ENCODE measurements at regions not wholly inside any gene's neighbourhood (a gene's known extent, or its start where the extent isn't known, plus 50 kb on each side); places are given as distances from the start of the nearest gene placed in this dataset.

DNA sequence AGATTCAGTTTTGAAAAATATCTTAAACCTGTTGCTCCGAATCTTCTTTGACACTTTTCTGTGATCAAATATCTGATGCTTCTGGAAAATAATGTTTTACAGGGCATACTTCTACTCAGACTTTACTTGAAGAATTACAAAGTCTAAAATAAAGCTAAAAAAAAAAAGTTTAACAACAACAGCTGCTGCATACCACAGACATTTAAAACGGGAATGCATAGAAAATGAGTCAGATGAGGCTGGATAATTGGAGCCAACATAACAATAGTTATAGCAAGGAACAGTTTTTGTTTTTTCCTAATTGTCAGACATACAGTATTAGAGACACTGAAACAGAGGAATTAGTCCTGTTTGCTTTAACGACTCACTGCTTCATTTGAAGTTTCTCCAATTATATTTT, 1090.2 kb downstream of the SUCLG1 start:
- Histone ChIP-seq H3K27me3 (replicated peaks in 1 of 2; ENCODE audit: control insufficient read depth in 2 of 2, insufficient read depth in 2 of 2, low read length in 1 of 2) (no peaks in the 10 kb centered on the region), H4K20me1 (ENCODE audit: control insufficient read depth, insufficient read depth) (no peaks in the 10 kb centered on the region), H3K4me1 (ENCODE audit: control insufficient read depth, insufficient read depth, low read length) (no peaks in the 10 kb centered on the region), H3K9ac (ENCODE audit: control insufficient read depth, insufficient read depth, low read length) (no peak overlapping the region), H3K9me3 (replicated peaks; ENCODE audit: control insufficient read depth, insufficient read depth, low read length) (no peaks in the 10 kb centered on the region), H3K36me3 (ENCODE audit: control insufficient read depth in 2 of 2, insufficient read depth in 2 of 2, low read length in 1 of 2) (no peaks in the 10 kb centered on the region), H3K27ac (ENCODE audit: control insufficient read depth, insufficient read depth) (no peak overlapping the region), H2AFZ (ENCODE audit: control insufficient read depth, low read depth, low read length) (no peak overlapping the region), H3K4me3 (no peak overlapping the region), H3K4me2 (ENCODE audit: control insufficient read depth, insufficient read depth) (no peak overlapping the region), H3K79me2 (ENCODE audit: control insufficient read depth, insufficient read depth, low read length) (no peaks in the 10 kb centered on the region)
- WGBS (ENCODE audit: insufficient coverage, insufficient replicate concordance, low lambda C conversion rate, missing lambda C conversion rate): 11% methylated on average over 3 of the region's 3 CpGs
- ChIA-PET SMC1A (ENCODE audit: uncharacterized antibody, unreplicated experiment) (no interaction called here), POLR2A (no interaction called here), RAD21 (ENCODE audit: unreplicated experiment) (no interaction called here), CTCF (no interaction called here)
- TF ChIP-seq ESRRA (IDR thresholded peaks at IDR 0.05; ENCODE audit: low read length) (no peak), EED (IDR thresholded peaks at IDR 0.05; ENCODE audit: low read depth) (no peak), IKZF2 (IDR thresholded peaks at IDR 0.05) (no peak), TAF1 (IDR thresholded peaks at IDR 0.05; ENCODE audit: borderline replicate concordance, low read depth, low read length) (no peak), BHLHE40 (IDR thresholded peaks at IDR 0.05; ENCODE audit: borderline replicate concordance in 1 of 2, low read depth in 2 of 2, low read length in 1 of 2) (no peak), STAT1 (conservative IDR thresholded peaks at IDR 0.05) (no peak), NRF1 (conservative IDR thresholded peaks at IDR 0.05; ENCODE audit: low read depth, low read length) (no peak), EGR1 (IDR thresholded peaks at IDR 0.05; ENCODE audit: borderline replicate concordance in 1 of 2, low read depth in 2 of 2, low read length in 2 of 2) (no peak), CBX3 (IDR thresholded peaks at IDR 0.05; ENCODE audit: borderline replicate concordance, low read depth) (no peak)
- TF ChIP-seq, protein P1, sequence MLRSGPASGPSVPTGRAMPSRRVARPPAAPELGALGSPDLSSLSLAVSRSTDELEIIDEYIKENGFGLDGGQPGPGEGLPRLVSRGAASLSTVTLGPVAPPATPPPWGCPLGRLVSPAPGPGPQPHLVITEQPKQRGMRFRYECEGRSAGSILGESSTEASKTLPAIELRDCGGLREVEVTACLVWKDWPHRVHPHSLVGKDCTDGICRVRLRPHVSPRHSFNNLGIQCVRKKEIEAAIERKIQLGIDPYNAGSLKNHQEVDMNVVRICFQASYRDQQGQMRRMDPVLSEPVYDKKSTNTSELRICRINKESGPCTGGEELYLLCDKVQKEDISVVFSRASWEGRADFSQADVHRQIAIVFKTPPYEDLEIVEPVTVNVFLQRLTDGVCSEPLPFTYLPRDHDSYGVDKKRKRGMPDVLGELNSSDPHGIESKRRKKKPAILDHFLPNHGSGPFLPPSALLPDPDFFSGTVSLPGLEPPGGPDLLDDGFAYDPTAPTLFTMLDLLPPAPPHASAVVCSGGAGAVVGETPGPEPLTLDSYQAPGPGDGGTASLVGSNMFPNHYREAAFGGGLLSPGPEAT (IDR thresholded peaks at IDR 0.05; ENCODE audit: low read depth): no peak
- TF ChIP-seq, protein P2, sequence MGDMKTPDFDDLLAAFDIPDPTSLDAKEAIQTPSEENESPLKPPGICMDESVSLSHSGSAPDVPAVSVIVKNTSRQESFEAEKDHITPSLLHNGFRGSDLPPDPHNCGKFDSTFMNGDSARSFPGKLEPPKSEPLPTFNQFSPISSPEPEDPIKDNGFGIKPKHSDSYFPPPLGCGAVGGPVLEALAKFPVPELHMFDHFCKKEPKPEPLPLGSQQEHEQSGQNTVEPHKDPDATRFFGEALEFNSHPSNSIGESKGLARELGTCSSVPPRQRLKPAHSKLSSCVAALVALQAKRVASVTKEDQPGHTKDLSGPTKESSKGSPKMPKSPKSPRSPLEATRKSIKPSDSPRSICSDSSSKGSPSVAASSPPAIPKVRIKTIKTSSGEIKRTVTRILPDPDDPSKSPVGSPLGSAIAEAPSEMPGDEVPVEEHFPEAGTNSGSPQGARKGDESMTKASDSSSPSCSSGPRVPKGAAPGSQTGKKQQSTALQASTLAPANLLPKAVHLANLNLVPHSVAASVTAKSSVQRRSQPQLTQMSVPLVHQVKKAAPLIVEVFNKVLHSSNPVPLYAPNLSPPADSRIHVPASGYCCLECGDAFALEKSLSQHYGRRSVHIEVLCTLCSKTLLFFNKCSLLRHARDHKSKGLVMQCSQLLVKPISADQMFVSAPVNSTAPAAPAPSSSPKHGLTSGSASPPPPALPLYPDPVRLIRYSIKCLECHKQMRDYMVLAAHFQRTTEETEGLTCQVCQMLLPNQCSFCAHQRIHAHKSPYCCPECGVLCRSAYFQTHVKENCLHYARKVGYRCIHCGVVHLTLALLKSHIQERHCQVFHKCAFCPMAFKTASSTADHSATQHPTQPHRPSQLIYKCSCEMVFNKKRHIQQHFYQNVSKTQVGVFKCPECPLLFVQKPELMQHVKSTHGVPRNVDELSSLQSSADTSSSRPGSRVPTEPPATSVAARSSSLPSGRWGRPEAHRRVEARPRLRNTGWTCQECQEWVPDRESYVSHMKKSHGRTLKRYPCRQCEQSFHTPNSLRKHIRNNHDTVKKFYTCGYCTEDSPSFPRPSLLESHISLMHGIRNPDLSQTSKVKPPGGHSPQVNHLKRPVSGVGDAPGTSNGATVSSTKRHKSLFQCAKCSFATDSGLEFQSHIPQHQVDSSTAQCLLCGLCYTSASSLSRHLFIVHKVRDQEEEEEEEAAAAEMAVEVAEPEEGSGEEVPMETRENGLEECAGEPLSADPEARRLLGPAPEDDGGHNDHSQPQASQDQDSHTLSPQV (IDR thresholded peaks at IDR 0.05): no peak
- TF ChIP-seq, protein P3, sequence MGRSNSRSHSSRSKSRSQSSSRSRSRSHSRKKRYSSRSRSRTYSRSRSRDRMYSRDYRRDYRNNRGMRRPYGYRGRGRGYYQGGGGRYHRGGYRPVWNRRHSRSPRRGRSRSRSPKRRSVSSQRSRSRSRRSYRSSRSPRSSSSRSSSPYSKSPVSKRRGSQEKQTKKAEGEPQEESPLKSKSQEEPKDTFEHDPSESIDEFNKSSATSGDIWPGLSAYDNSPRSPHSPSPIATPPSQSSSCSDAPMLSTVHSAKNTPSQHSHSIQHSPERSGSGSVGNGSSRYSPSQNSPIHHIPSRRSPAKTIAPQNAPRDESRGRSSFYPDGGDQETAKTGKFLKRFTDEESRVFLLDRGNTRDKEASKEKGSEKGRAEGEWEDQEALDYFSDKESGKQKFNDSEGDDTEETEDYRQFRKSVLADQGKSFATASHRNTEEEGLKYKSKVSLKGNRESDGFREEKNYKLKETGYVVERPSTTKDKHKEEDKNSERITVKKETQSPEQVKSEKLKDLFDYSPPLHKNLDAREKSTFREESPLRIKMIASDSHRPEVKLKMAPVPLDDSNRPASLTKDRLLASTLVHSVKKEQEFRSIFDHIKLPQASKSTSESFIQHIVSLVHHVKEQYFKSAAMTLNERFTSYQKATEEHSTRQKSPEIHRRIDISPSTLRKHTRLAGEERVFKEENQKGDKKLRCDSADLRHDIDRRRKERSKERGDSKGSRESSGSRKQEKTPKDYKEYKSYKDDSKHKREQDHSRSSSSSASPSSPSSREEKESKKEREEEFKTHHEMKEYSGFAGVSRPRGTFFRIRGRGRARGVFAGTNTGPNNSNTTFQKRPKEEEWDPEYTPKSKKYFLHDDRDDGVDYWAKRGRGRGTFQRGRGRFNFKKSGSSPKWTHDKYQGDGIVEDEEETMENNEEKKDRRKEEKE (IDR thresholded peaks at IDR 0.05): no peak
- FAIRE-seq: no peak
- intact Hi-C loops (cut with micrococcal nuclease; ENCODE audit: unreplicated experiment) (no loop called here), in situ Hi-C loops (cut with MboI) (no loop called here)
- ATAC-seq: no peak
- no peak for DNase-seq (ENCODE audit: low read depth, low spot score)
- BruUV-seq (replicated peaks): no TSS peak
